NCI-H226 (cell line): ENCODE measurements at regions not wholly inside any gene's neighbourhood (a gene's known extent, or its start where the extent isn't known, plus 50 kb on each side); places are given as distances from the start of the nearest gene placed in this dataset.
"Not testable (repeated sequence)": the region's sequence is repeated elsewhere in the genome, so short reads cannot be mapped to it uniquely, and the experiment has no call there.

Experiments
- DNase-seq: peaks from one replicate; pipeline ENCODE4 v3.0.0-alpha.2; 2015

DNA sequence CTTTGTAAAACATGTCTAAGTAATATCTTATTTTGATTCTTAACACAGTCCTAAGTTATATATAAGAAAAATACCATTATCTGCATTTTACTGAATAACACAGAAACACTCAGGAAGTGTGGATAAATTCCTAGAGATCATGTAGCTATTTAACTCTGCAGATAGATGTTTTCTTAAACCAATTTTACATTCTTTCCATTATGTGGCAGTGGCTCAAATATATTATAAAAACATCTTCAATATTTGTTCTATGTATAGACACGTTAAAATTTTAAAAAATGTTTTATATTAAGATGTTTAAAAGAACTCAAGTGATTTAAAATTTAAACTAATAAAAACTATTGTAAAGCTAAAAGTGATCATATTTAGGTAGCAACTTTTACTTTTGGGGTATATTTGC lies 683.8 kb downstream of the DIPK2A start:
- DNase-seq, result no peak

DNA sequence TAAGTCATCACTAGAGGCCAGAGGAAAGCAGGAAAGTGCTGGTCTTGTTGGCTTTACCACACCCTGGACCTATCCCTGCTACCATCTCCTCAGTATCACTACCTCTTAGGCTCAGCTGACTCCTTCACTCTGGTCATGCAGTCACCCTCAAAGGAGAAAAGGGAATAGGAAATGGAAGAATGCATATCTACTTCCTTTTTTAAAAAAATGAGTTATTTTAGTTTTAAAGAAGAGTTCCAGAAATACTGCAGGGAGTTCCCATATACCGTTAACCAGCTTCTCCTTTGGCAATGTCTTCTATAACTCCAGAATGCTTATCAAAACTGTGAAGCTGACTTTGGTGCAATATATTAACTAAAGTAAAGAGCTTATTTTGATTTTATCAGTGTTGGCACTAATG lies 688.6 kb downstream of the DIPK2A start:
- DNase-seq, result no peak

DNA sequence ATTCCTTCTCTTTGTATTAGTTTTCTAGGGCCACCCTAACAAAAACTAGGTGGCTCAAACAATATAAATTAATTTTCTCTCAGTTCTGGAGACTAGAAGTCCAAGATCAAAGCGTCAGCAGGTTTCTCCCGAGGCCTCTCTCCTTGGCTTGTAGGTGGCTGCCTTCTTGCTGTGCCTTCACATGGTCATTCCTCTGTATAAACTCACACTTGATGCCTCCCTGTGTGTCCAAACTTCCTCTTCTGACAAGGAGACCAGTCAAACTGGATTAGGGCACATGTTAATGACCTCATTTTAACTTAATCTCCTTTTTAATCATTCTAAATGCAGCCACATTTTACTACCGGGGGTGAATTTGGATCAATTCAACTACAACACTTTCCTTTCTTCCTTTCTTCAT lies 691.1 kb downstream of the DIPK2A start:
- no peak for DNase-seq

DNA sequence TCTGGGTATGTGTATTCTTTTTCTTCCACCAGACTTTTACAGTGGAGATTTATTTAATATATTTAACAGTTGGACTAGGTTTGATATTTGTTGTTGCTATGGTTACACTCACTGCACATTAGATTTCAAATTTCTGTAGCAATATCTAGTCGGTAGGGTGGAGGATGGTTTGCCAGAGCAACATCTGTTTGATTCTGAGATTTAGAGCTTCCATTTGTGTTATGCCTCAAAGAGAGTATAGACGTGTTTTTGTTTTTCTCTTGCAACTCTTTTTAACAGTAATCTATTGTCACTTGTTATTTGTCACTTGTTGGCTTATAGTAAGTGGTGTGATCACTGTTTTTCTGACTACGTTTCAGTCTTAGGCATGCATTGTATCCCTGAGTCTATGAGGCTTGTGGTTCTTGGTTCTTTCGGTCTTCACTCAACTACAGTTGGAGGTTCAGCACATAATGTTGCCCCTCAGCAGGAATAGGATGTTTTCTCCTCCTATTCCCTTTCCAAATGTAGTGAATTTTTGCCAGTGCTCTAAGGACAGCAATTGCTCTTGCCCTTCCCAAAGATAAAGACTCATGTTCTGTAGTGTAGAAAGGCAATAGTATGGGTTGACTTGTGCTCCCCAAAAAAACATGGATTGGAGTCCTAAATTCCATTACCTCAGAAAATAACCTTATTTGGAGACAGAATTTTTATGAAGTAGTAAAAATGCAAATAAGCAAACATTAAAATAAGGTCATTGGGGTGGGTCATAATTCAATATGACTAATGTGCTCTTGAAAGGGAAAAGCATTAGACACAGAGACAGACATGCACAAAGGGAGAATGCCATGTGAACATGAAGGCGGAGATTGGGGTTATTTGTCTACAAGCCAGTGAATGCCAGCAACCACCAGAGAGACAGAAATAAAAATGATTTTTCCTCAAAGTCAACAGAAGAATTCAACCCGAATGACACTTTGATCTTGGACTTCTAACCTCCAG lies 692.1 kb downstream of the DIPK2A start:
- no peak for DNase-seq

DNA sequence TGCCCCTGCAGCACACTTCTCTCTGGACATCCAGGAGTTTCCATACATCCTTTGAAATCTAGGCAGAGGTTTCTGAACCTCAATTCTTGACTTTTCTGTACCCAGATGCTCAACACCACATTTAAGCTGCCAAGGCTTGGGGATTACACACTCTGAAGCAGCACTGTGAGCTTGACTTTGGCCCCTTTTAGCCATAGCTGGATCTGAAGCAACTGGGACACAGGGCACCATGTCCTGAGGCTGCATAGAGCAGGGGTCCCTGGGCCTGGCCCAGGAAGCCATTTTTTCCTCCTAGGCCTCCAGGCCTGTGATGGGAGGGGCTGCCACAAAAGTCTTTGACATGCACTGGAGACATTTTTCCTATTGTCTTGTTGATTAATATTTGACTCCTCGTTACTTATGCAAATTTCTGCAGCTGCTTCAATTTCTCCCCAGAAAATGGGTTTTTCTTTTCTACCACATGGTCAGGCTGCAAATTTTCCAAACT lies 694.0 kb downstream of the DIPK2A start:
- no peak for DNase-seq

DNA sequence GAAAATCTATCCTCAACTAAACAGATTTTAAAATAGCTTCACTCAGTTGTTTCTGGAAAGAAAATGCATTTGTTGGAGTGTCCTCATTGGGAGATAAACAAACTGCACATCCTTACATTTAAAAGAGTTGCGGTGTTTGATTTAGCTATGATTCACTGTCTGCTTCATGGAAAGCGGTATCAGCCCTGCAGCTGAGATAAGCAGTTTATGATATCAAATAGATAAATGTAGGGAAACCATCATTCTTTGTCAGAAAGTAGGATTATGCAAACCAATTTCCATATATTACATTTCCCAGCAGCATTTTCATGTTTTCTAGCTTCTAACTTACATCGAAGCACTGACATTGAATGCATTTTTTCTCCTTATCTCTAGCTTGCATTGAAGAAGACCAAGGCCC lies 698.9 kb downstream of the DIPK2A start:
- peak; percentile 73 for DNase-seq

DNA sequence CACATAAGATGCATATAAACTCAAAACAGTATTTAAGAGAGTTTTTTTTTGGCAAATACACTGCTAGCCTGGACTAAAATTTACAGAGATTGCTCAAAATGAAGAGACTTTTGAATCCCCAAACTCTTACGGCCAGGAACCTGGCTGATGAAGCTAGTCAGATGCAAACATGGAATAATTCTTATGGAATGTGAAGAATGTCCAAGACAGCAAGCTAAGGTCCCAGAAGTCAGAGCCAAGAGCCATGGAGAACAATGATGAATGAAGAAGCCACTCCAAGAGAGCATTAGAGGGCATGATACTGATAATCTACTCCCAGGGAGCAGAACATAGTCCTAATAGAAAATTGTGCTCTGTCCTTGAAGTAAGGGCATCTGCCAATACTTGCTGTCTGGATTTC lies 705.5 kb downstream of the DIPK2A start:
- peak; percentile 72 for DNase-seq

DNA sequence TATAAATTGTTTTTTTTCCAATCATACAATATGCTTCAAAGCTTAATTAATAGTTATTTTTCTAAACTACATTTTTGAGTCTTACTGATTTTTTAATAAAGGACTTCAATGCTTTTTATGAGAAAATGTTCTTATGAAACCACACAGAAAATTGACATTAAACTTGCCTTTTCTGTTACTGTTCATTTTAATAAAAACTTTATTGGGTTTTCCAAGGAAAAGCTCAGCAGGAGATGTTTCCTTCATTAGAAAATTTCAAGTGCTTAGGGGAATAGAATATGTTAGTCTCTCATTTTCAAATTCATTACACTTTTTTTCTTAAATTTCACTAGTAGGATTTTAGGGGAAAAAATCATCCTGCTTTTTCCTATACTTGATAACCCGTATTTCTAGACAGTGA lies 711.4 kb downstream of the DIPK2A start:
- DNase-seq, result no peak

DNA sequence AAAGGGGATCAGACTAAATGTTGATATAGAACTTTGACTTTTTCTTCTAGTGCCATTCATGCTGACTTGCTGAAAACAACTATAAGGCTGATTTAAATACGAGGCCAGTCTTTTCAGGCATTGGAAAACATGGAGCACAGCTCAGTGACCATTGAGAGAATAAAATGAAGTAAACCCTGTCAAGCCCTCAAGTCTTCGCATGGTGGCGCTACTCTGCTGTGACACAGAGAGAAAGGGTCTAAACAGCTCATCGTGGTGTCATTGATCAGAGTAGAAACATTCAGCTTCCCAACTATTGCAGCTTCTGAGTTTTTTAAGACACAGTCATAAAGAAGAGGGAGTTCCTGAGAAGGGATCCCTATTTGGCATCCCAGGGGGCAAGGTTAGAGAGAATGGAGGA lies 716.2 kb downstream of the DIPK2A start:
- DNase-seq, result no peak

DNA sequence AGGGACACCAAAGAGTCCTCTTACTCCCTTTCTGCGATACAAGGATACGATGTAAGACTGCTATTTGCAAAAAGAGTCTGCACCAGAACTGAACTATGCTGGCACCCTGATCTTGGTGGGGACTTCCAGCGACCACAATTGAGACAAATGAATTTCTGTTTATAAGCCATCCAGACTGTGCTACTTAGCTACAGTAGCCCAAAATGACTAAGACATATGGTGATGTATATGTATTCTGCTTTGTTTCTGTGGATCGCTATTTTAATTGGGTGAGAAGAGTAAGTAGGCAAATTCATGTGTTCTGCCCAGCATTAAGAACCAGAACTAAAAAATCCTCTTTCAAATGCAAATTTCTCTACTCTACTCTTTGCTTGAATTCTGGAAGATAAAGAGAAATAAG lies 720.9 kb downstream of the DIPK2A start:
- DNase-seq, result no peak

DNA sequence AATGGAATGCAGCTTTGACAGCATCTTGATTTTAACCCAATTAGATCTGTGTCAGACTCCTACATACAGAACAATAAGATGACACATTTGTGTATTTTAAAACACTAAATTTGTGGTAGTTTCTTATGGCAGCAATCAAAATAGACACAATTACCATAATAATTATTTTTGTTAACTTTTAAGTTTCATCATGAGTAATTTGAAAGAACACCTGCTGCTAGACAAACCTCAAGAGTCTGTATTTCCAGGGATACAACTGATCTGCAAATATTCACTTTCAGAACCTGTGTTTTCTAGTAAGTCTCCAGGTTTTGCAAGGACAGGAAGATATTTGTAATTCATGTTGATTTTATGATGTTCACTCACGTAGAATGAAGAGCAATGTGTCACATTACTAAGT lies 736.8 kb downstream of the DIPK2A start:
- no peak for DNase-seq

DNA sequence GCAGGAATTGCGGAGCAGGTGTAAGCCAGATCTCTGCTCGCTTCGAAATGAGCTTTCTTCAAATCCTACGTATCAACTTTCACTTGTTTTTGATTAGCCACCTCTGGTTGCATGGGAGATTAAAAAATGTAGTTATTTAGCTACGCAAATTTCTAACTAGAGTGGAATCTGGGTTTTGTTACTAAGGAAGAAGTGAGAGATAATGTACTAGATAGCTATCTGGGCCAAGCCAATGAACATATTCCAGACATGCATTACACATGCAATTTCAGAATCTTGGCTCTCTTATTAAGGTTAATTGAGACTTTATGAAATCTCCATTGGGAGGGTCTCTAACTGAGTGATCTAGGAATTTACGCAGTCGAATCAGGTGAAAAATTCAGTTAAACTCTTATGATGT lies 765.7 kb downstream of the DIPK2A start:
- DNase-seq, result no peak

DNA sequence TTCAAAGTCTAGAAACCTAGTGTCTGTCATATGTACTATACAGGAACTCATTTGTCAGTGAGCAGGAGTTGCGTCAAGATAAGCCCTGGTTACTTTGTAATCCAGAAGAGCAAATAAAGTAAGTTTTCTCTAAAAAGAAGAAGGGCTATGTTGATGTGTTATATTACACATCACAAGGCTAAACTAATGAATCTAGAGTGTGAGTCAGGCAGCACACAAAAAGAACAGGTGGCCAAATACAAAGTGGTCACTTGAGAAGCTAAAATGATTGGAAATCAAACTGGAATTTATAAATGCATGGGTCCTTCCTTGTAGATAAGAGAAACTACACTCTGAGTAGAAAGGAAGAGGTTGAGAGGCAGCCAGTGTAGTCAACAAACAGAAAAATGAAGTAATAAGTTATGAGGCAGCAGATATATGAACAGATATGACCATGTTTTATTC lies 771.6 kb downstream of the DIPK2A start:
- peak; percentile 1 for DNase-seq

DNA sequence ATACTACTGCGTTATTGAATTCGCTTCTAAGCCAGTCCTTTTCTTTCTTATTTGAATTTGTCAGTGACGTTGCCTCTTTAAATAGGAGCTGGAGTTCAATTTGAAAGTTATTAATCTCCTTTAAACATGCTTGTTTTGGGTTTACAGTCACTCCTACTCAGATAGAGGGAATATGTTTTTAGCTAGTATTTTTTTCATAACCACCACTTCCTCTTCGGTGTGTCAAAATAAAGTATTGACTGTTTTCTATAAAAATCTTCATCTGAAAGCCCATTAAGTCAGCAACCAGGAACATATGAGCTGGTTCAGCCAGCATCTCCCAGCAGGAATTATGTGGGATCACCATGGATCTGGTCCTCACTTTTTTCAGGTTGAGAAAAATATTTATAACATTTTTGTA lies 772.9 kb downstream of the DIPK2A start:
- no peak for DNase-seq

DNA sequence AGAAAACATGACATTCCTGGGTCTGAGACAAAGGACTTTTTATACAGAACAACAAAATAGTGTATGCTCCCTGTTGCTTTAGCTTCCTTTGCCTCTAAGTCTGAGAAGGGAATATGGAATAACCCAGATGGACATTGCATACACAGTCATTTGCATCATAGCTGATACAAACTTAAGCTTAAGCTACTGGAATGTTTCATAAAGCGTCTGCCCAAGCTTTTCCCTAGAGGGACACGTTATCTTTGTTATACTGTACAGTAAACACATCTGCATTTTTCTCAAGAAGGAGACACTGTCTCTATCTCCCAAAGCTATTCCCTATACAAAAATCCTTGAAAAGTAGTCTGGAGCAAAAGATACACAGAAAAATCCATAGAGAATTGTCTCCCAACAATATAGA lies 775.0 kb downstream of the DIPK2A start:
- DNase-seq, result no peak

DNA sequence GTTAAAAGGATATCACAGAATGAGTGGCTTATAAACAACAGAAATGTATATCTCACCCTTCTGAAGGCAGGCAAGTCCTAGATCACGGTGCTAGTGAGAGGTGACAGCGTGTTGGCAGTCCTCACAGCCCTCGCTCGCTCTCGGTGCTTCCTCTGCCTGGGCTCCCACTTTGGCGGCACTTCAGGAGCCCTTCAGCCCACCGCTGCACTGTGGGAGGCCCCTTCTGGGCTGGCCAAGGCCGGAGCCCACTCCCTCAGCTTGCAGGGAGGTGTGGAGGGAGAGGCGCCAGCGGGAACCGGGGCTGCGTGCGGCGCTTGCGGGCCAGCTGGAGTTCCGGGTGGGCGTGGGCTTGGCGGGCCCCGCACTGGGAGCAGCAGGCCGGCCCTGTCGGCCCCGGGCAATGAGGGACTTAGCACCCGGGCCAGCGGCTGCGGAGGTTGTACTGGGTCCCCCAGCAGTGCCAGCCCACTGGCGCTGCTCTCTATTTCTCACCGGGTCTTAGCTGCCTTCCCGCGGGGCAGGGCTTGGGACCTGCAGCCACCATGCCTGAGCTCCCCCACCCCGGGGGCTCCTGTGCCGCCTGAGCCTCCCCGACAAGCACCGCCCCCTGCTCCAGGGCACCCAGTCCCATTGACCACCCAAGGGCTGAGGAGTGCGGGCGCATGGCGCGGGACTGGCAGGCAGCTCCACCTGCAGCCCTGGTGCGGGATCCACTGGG lies 778.1 kb downstream of the DIPK2A start:
- DNase-seq, result not testable (repeated sequence)

DNA sequence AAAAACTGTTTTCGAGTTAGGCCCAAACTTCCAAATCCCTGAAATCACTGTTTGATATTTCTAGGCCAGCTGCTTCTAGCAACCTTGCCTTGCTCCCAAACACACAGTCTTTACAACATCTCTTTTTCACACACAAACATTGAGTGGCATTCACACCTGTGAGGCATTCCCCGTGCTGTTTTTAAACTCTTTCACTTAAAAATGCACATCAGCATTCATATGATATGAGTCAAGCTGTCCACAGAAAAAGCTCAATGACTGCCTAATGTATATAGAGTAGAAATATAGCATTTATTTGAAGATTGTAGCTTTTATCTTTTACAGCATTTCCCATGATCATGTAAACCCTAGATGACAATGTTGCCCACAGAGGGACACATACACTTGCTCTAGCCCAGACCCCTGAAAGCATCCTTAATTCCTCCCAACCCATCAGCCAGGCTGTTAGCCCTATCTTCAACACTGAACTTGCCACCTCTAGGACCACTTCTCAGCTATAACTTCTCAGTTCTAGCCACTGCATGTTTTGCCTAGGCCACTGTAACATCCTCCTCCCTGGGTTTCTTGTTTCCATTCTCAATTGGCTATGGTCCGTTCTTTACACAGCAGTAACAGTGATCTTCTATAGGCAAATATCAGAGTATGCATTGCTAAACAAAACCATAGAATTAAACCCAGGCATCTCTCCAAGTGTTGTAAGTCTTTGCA lies 782.6 kb downstream of the DIPK2A start:
- no peak for DNase-seq

DNA sequence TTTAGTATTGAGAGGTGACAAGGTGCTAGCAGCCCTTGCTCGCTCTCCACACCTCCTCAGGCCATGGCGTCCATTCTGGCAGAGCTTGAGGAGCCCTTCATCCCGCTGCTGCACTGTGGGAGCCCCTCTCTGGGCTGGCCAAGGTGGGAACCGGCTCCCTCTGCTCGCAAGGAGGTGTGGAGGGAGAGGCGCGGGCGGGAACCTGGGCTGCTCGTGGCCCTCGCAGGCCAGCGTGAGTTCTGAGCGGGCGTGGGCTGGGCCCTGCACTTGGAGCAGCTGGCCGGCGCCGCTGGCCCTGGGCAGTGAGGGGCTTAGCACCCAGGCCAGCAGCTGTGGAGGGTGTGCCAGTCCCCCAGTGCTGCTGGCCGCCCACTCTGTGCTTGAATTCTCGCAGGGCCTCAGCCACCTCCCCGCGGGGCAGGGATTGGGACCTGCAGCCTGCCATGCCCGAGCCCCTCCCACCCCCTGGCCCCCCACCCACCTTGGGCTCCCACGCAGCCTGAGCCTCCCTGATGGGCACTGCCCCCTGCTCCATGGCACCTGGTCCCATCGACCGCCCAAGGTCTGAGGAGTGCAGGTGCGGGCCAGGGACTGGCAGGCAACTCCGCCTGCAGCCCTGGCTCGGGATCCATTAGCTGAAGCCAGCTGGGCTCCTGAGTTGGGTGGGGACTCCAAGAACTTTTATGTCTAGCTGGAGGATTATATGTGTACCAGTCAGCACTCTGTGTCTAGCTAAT lies 785.2 kb downstream of the DIPK2A start:
- no peak for DNase-seq

DNA sequence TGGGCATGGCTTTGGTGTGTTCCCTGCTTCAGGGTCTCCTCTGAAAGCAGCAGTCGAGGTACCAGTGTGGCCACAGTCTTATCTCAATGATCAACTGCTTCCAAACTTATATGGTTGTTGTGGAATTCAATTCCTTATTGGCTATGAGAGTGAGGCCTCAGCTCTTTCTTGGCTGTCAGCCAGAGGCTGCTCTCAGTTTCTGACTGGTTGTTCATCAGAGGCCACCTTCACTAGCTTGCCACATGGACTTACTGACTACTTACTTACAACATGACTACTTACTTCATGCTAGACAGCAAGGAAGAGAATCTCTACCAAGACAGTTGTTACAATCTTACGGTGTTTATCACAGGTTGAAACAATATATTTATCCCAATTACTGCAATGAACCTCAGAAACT lies 789.2 kb downstream of the DIPK2A start:
- DNase-seq, result peak; percentile 17

DNA sequence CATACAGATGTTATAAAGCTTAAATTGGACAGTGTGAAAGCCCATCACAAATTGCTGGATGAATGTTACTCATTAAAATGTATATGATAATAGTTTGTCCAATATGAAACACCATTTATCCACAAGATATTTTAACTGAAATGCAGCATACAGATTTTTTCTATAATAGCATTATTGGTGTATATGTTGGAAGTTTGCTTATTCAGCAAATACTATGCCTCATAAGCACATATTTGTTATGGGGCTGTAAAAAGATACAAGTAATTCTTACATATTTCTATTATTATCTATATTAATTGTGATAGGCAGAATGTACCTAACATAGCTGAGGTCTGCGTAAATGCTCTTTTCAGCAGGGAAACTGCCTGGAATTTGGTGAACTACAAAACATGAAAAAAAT lies 790.5 kb downstream of the DIPK2A start:
- DNase-seq, result no peak

DNA sequence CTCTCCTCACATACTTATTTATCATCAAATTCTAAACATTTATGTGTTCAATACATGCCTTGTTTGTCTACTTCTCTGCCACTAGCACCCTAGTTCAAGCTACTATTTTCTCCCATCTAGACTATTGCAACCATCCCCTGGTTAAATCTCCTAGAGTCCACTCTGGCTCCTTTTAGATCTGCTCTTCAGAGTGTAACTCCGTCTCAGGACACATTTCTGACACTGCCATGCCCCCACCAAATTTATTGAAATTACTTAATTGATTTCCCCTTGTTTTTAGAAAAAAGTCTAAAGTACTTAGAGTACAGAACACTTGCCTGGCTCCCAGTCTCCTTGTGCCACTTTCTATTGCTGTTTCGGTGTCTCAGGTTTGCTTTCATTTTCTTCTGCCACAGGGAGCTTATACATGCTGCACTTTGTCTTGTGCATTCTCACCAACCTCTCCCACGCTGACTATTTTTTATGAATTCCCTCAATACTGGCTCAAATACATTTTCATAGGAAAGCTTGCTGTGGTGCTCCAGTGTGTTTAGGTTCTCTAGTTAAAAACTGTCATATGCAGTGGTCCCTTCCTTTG lies 792.3 kb downstream of the DIPK2A start:
- no peak for DNase-seq

DNA sequence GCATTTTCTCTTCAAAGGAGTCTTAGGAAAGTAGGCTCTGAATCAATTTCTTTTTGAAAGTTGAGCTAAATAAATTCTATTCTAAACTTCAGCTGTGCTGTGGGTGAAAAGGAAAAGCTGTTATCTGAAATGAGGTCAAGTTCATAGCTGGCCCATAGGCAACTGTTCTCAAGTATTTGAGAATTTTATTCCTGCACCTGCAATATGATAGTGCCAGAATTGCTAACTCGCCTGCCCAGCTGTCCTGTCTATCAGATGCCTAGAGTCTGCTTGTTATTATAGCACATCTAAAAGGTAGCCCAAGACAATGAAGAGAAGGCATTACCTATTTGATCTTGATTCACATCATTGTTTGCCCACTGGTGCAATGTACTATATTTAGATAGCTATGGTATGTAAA lies 798.7 kb downstream of the DIPK2A start:
- DNase-seq, result no peak
